Peyer's patch (tissue), 4 donors: ENCODE measurements at regions not wholly inside any gene's neighbourhood (a gene's known extent, or its start where the extent isn't known, plus 50 kb on each side); places are given as distances from the start of the nearest gene placed in this dataset.

Source experiments
- DNase-seq, 3 donors: peaks; one replicate each; pipeline ENCODE4 v3.0.0-alpha.2; 2017 to 2019
- H3K27ac ChIP-seq, 4 donors: fragments of 200-600 bp; sonication (generic); one replicate each; pipeline ENCODE4 v1.5.1; 2016 to 2019
- H3K27me3 ChIP-seq, 2 donors: fragments of 200-600 bp; sonication (generic); one replicate each; pipeline ENCODE4 v1.5.1; 2019
- H3K36me3 ChIP-seq, 3 donors: fragments of 200-600 bp; sonication (generic); one replicate each; pipeline ENCODE4 v1.5.1; 2016 to 2019
- H3K4me1 ChIP-seq, 4 donors: fragments of 200-600 bp; sonication (generic); one replicate each; pipeline ENCODE4 v1.5.1; 2016 to 2019
- H3K4me3 ChIP-seq, 4 donors: fragments of 200-600 bp; sonication (generic); 1 replicate in 3 of 4; 2 replicates in 1 of 4; pipeline ENCODE4 v1.5.1; 2016 to 2019; ENCODE audit warnings: mild to moderate bottlenecking in 1 of 4
- H3K9me3 ChIP-seq, 4 donors: fragments of 200-600 bp; sonication (generic); one replicate each; pipeline ENCODE4 v1.5.1; 2016 to 2019; ENCODE audit warnings: mild to moderate bottlenecking in 1 of 4
- POLR2A ChIP-seq, 2 donors: fragments of 450-650 bp; IDR thresholded peaks; one replicate each; pipeline ENCODE4 v1.5.1; 2017; ENCODE audit warnings: antibody characterized with exemption in 2 of 2, mild to moderate bottlenecking in 2 of 2, moderate library complexity in 2 of 2
- TF ChIP-seq, protein P1 (sequence below), 6 experiments: fragments of 450-650 bp in 4 of 6; fragments of 200-600 bp in 2 of 6; sonication (generic) in 1 of 6; IDR thresholded peaks; one replicate each; pipeline ENCODE4 v1.5.1; 2017 to 2019; ENCODE audit warnings: antibody characterized with exemption in 6 of 6, mild to moderate bottlenecking in 3 of 6, moderate library complexity in 1 of 6

DNA sequence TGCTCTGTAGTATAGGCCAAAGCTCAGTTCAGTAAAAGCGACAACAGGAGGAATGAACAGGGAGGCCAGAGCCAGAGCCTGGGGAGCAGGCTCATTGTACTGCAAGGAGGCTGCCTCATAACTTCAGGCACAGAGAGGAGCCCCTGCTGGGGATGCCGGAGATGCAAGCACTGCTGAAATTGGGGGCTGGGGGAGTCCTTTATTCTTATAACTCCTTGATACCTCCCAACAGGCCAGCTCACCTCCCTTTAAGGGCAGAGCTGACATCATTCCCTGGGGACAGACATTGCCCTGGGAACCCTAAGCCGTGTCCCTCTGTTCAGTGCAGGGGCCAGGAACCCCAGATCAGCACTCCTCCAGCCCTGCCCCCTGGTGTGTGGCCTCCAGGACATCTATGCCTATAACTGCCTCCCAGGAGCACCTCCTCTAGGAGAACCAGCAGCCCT is 83.8 kb upstream of the MRPS22 start:
- no peaks in the 10 kb centered on the region for H3K9me3 ChIP-seq
- H3K4me1 ChIP-seq: no peaks in the 10 kb centered on the region
- H3K4me3 ChIP-seq: no peak overlapping the region
- no peak overlapping the region for H3K27ac ChIP-seq
- no peaks in the 10 kb centered on the region for H3K27me3 ChIP-seq
- no peak for DNase-seq
- TF ChIP-seq POLR2A (IDR thresholded peaks at IDR 0.05): no peak
- TF ChIP-seq, protein P1, sequence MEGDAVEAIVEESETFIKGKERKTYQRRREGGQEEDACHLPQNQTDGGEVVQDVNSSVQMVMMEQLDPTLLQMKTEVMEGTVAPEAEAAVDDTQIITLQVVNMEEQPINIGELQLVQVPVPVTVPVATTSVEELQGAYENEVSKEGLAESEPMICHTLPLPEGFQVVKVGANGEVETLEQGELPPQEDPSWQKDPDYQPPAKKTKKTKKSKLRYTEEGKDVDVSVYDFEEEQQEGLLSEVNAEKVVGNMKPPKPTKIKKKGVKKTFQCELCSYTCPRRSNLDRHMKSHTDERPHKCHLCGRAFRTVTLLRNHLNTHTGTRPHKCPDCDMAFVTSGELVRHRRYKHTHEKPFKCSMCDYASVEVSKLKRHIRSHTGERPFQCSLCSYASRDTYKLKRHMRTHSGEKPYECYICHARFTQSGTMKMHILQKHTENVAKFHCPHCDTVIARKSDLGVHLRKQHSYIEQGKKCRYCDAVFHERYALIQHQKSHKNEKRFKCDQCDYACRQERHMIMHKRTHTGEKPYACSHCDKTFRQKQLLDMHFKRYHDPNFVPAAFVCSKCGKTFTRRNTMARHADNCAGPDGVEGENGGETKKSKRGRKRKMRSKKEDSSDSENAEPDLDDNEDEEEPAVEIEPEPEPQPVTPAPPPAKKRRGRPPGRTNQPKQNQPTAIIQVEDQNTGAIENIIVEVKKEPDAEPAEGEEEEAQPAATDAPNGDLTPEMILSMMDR (IDR thresholded peaks at IDR 0.05): no peak
- H3K36me3 ChIP-seq: no peaks in the 10 kb centered on the region

DNA sequence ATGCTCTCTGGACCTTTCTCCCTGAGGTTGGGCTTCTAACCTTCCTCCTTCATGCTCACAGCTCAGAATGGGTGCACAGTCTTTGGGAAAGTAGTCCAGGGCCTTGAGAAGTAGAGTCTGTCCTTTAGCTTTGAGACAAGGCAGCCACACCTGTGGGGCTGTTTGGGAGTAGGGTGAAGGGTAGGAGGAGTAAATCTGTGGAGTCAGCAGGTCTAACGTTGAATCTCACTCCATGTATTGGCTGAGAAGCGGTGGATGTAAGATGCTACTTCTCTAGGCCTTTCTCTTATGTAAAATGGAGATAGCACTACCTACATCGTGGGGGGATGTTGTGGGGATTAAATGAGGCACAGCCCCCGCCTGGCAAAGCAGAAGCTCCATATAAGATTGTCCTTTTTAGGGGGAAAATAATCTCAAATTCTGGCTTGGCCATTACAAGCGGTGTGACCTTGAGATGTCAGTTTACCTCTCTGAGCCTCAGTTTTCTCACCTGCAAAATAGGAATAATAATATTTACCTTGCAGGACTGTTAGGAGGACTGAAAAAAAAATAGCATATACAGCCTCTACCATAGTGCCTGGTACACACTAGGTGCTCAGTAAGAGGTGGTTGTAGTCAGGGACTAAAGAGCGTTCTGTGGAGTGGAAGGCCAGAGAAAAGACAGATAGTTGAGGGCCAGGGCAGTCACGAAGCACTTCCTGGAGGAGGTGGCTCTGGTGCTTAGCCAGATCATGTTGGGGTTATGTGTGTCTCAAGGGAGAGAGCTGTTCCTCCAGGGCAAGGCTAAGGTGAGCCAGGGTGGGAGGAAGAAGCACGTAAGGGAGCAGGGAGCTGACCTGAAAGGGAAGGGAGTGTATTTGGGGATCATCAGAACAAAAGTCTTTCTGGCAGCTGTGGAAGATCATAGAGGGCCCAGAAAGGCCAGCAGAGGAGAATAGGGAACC is 82.8 kb upstream of the MRPS22 start:
- Histone ChIP-seq H3K9me3 (no peaks in the 10 kb centered on the region), H3K4me3 (no peak overlapping the region)

DNA sequence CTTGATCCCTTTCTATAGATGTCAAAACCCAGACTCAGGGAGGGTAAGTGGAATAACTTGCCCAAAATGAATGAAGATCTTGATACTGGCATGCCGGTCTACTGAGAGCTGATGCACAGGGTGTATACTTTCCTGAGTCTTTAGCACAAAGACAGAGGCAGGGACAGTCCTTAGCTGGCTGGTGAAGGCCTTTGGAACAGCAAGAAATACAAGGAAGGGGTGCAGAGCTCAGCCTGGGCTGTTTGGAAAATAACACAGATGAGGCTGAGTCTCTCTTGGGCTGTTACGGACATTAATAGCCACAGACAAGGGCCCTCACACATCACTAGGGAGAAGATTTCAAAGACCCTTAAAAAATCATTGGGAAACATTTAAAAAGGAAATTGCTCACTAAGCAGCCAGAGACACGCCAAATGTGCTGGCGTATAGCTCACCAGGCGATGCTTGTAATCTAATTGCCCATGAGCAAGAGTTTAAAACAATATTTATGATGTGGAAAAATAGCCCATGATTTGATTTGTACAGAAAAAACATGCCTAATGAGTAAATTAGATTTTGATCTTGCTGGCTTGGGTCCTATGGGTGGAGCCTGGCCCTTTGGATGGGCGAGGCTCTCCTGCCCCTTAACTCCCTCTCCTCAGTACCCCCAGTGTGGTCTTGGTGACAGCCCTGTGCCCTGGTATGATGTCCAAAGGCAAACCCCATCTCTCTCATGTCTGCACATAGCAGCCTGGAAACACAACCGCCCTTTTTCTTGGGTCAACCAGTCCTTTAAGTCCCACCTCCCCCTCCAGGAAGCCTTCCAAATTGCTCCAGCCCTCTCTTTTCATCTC is 81.8 kb upstream of the MRPS22 start:
- TF ChIP-seq POLR2A (IDR thresholded peaks at IDR 0.05): no peak
- TF ChIP-seq, protein P1 (IDR thresholded peaks at IDR 0.05): no peak

More for the DNA sequence above, 82.8 kb upstream of the MRPS22 start:
- H3K36me3 ChIP-seq: no peaks in the 10 kb centered on the region
- no peaks in the 10 kb centered on the region for H3K27me3 ChIP-seq
- H3K27ac ChIP-seq: no peak overlapping the region
- TF ChIP-seq, protein P1 (IDR thresholded peaks at IDR 0.05): no peak
- TF ChIP-seq POLR2A (IDR thresholded peaks at IDR 0.05): no peak
- DNase-seq: no peak
- no peaks in the 10 kb centered on the region for H3K4me1 ChIP-seq

DNA sequence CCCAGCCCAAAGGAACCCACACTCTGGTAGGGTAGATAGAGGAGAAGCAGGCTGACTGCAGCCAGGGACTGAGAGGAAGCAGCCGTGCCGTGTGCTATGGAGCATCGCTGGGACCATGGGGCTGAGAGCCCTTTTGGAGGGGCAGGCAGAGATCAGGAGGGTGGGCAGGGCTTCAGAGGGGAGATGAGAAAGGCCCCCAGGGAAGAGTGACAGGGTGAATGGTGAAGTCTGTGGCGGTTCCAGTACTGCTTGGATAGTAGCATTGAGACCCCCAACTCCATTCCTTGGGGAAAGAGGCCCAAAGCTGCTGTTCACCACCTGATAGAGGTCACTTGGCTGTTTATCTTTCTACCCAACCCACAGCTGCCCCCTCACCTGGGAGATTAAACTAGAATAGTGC is 80.0 kb upstream of the MRPS22 start:
- DNase-seq: no peak
- Histone ChIP-seq H3K4me3 (no peak overlapping the region), H3K27me3 (no peaks in the 10 kb centered on the region), H3K4me1 (no peaks in the 10 kb centered on the region), H3K36me3 (no peaks in the 10 kb centered on the region), H3K9me3 (no peaks in the 10 kb centered on the region), H3K27ac (no peak overlapping the region)
- TF ChIP-seq, protein P1 (IDR thresholded peaks at IDR 0.05): no peak
- no peak for TF ChIP-seq POLR2A (IDR thresholded peaks at IDR 0.05)

More for the DNA sequence above, 81.8 kb upstream of the MRPS22 start:
- Histone ChIP-seq H3K4me1 (no peaks in the 10 kb centered on the region), H3K4me3 (no peak overlapping the region), H3K9me3 (no peaks in the 10 kb centered on the region), H3K27ac (no peak overlapping the region), H3K36me3 (no peaks in the 10 kb centered on the region), H3K27me3 (no peaks in the 10 kb centered on the region)
- no peak for DNase-seq

DNA sequence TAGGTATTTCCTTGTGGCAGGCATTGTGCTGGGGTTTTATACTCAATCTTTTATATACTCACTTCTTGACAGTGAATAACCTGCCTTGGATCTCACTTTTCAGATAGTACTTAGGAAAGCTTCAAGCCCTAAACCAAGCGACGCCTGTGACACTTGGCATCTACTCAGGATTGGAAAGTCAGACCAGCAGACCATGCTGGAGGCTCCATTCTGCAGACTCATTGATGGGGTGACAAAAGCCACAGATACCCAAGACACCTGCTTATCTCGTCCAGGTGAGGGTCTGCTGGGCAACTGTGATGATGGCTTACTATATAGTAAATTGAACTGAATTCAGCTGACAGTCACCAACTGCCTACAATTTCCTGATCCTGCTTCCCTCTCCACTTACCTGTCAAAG is 79.4 kb upstream of the MRPS22 start:
- Histone ChIP-seq H3K36me3 (no peaks in the 10 kb centered on the region), H3K27ac (no peak overlapping the region), H3K9me3 (no peaks in the 10 kb centered on the region), H3K4me3 (no peak overlapping the region), H3K4me1 (no peaks in the 10 kb centered on the region), H3K27me3 (no peaks in the 10 kb centered on the region)
- DNase-seq: no peak
- TF ChIP-seq POLR2A (IDR thresholded peaks at IDR 0.05): no peak
- TF ChIP-seq, protein P1 (IDR thresholded peaks at IDR 0.05): no peak
